ENCODE measurements at regions not wholly inside any gene's neighbourhood (a gene's known extent, or its start where the extent isn't known, plus 50 kb on each side); places are given as distances from the start of the nearest gene placed in this dataset.

DNA sequence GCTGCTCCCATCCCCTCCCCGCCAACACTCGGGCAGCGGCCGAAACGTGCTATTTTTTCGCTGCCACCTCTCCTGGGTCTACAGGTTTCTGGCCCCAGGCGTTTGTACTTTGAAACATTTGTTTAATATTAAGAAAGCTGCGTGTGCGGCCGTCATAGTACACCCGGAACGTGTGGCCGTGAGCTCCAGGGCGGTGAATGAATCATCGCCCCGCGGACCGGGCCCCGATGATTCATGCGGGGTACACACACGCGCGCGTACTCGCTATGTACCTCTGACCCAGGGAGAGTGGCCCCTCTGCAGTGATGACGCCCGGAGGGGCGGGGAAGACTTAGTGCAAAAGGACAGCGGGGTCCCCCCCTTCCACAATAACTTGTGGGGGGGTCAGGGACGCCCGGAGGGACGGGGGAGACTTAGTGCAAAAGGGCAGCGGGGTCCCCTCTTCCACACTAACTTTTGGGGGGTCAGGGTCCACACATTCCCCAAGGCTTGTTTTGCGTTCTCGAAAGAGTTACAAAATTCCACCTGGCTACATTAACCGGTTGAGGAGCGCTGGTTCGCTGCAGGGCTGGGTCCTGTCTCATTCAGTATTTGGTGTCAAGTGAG is 56.5 kb upstream of the PCGF5 start:
- Mint-ChIP-seq H3K4me3 (ENCODE audit: unreplicated experiment) (peak overlapping the region; percentile 76), H3K27me3 (ENCODE audit: unreplicated experiment) (peaks cover 20% of the 10 kb centered on the region), H3K27ac (ENCODE audit: unreplicated experiment) (no peak overlapping the region), H3K9me3 (ENCODE audit: unreplicated experiment) (no peaks in the 10 kb centered on the region), H3K36me3 (ENCODE audit: unreplicated experiment) (peaks cover 11% of the 10 kb centered on the region), H3K4me1 (ENCODE audit: low read depth, unreplicated experiment) (no peaks in the 10 kb centered on the region)
- TF ChIP-seq, protein P1, sequence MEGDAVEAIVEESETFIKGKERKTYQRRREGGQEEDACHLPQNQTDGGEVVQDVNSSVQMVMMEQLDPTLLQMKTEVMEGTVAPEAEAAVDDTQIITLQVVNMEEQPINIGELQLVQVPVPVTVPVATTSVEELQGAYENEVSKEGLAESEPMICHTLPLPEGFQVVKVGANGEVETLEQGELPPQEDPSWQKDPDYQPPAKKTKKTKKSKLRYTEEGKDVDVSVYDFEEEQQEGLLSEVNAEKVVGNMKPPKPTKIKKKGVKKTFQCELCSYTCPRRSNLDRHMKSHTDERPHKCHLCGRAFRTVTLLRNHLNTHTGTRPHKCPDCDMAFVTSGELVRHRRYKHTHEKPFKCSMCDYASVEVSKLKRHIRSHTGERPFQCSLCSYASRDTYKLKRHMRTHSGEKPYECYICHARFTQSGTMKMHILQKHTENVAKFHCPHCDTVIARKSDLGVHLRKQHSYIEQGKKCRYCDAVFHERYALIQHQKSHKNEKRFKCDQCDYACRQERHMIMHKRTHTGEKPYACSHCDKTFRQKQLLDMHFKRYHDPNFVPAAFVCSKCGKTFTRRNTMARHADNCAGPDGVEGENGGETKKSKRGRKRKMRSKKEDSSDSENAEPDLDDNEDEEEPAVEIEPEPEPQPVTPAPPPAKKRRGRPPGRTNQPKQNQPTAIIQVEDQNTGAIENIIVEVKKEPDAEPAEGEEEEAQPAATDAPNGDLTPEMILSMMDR (IDR thresholded peaks at IDR 0.05; ENCODE audit: partially characterized antibody, unreplicated experiment), result no peak
- DNase-seq, result no peak

DNA sequence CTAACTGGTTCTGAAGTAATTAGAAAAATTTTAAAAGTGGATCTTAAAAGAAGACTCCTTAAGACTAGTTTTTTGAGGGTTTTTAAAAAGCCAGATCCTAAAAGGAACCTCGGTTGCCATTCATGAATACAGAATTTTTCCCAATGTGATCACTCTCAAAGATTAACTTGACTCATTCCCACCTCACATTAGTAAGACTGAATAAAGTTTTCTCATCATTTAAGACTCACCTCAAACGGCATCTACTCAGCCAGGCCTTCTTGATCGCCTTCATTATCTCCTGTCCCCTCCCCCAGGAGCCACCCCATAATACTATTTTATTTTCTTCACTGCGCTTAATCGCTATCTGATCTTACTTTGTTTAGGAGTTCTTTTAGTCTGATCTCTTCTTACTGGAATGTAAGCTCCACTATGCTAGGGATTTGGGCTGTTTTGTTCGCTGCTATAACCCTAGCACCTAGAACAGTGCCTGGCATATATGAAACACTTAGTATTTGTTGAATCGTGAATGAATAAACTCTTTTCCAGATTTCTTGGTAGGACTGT is 55.9 kb upstream of the PCGF5 start:
- no peak for DNase-seq
- H3K9me3 Mint-ChIP-seq (ENCODE audit: unreplicated experiment), result no peaks in the 10 kb centered on the region
- peaks cover 20% of the 10 kb centered on the region for H3K27me3 Mint-ChIP-seq (ENCODE audit: unreplicated experiment)
- H3K27ac Mint-ChIP-seq (ENCODE audit: unreplicated experiment), result no peak overlapping the region
- peak overlapping the region; percentile 76 for H3K4me3 Mint-ChIP-seq (ENCODE audit: unreplicated experiment)
- peaks cover 11% of the 10 kb centered on the region for H3K36me3 Mint-ChIP-seq (ENCODE audit: unreplicated experiment)
- TF ChIP-seq, protein P1 (IDR thresholded peaks at IDR 0.05; ENCODE audit: partially characterized antibody, unreplicated experiment), result no peak
- H3K4me1 Mint-ChIP-seq (ENCODE audit: low read depth, unreplicated experiment), result no peaks in the 10 kb centered on the region

DNA sequence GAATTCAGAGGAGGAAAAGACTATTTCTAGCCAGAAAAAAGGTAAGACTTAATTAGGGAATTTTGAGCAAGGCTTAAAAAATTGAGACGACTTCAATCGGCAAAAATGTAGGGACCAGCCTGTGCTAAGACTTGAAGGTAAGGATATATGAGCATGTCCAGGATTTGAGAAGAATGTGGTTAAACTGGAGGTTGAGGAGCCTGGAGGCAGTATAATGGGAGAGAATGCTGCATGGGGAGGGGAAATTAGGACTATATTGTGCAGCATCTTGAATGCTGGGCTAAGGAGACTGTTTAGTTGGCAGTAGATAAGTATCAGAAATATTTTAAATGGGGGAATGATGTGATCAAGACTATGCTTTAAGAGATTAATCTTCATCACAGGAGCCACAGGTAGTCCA is 53.1 kb upstream of the PCGF5 start:
- no peak overlapping the region for H3K27ac Mint-ChIP-seq (ENCODE audit: unreplicated experiment)
- H3K4me3 Mint-ChIP-seq (ENCODE audit: unreplicated experiment), result no peak overlapping the region
- no peaks in the 10 kb centered on the region for H3K9me3 Mint-ChIP-seq (ENCODE audit: unreplicated experiment)
- no peak for DNase-seq
- H3K4me1 Mint-ChIP-seq (ENCODE audit: low read depth, unreplicated experiment), result no peaks in the 10 kb centered on the region
- TF ChIP-seq, protein P1 (IDR thresholded peaks at IDR 0.05; ENCODE audit: partially characterized antibody, unreplicated experiment), result no peak
- H3K36me3 Mint-ChIP-seq (ENCODE audit: unreplicated experiment), result peaks cover 11% of the 10 kb centered on the region
- H3K27me3 Mint-ChIP-seq (ENCODE audit: unreplicated experiment), result peaks cover 8% of the 10 kb centered on the region

DNA sequence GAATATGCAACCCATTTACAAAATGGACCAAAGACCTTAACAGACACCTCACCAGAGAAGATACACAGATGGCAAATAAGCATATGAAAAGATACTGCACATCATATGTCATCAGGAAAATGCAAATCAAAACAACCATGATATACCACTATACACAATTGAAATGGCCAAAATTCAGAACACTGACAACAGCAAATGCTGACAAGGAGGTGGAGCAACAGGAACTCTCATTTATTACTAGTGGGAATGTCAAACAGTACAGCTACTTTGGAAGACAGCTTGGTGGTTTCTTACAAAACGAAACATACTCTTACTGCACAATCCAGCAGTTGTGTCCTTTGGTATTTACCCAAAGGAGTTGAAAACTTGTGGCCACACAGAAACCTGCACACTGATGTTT is 50.0 kb upstream of the PCGF5 start:
- TF ChIP-seq, protein P1 (IDR thresholded peaks at IDR 0.05; ENCODE audit: partially characterized antibody, unreplicated experiment), result no peak
- Mint-ChIP-seq H3K4me1 (ENCODE audit: low read depth, unreplicated experiment) (no peaks in the 10 kb centered on the region), H3K9me3 (ENCODE audit: unreplicated experiment) (no peaks in the 10 kb centered on the region), H3K4me3 (ENCODE audit: unreplicated experiment) (no peak overlapping the region), H3K27ac (ENCODE audit: unreplicated experiment) (no peak overlapping the region), H3K36me3 (ENCODE audit: unreplicated experiment) (peaks cover 11% of the 10 kb centered on the region), H3K27me3 (ENCODE audit: unreplicated experiment) (peaks cover 5% of the 10 kb centered on the region)
- no peak for DNase-seq

All from glutamatergic neuron (in vitro differentiated cells).